Kidney (tissue), 13 donors: ENCODE measurements at regions not wholly inside any gene's neighbourhood (a gene's known extent, or its start where the extent isn't known, plus 50 kb on each side); places are given as distances from the start of the nearest gene placed in this dataset.

Experiments
- DNase-seq, 5 donors: peaks; one replicate each; pipeline ENCODE4 v3.0.0-alpha.2; 2013 to 2020
- FAIRE-seq: peaks from 2 replicates; lab custom pipeline; 2012; peaks lifted over from hg19 to GRCh38; lab: Jason Lieb, UNC
- H3K27ac ChIP-seq, 2 donors: one replicate each; pipeline ENCODE4 v1.7.0; 2013; ENCODE audit warnings: low read depth in 2 of 2, low read length in 2 of 2, inconsistent platforms in 1 of 2
- H3K27me3 ChIP-seq: one replicate; pipeline ENCODE4 v1.7.1; 2013; ENCODE audit warnings: low read length, inconsistent platforms; ENCODE audit not compliant: control insufficient read depth, insufficient read depth
- H3K36me3 ChIP-seq, 3 donors: one replicate each; pipeline versions ENCODE4 v1.7.0 to v1.7.1; 2013; ENCODE audit warnings: low read length in 3 of 3, control low read depth in 1 of 3, inconsistent platforms in 1 of 3; ENCODE audit not compliant: insufficient read depth in 3 of 3, control insufficient read depth in 2 of 3
- H3K4me1 ChIP-seq, 3 donors: one replicate each; pipeline versions ENCODE4 v1.7.0 to v1.7.1; 2013; ENCODE audit warnings: low read length in 3 of 3, inconsistent platforms in 1 of 3, low read depth in 1 of 3; ENCODE audit not compliant: control insufficient read depth in 2 of 3, insufficient read depth in 2 of 3
- H3K4me3 ChIP-seq, 3 donors: one replicate each; pipeline versions ENCODE4 v1.7.0 to v1.8.1; 2013; ENCODE audit warnings: low read length in 3 of 3, control low read depth in 1 of 3, inconsistent platforms in 1 of 3
- H3K9ac ChIP-seq, 3 donors: one replicate each; pipeline versions ENCODE4 v1.7.0 to v1.7.1; 2013; ENCODE audit warnings: low read length in 3 of 3, control low read depth in 1 of 3, inconsistent platforms in 1 of 3
- H3K9me3 ChIP-seq, 3 donors: one replicate each; pipeline versions ENCODE4 v1.7.0 to v1.7.1; 2013; ENCODE audit warnings: low read length in 3 of 3, control low read depth in 1 of 3, inconsistent platforms in 1 of 3; ENCODE audit not compliant: control insufficient read depth in 2 of 3, insufficient read depth in 1 of 3
- CTCF ChIP-seq: IDR thresholded peaks from 3 replicates; pipeline ENCODE4 v1.5.1; 2012; ENCODE audit warnings: mild to moderate bottlenecking, moderate library complexity, borderline replicate concordance; ENCODE audit not compliant: insufficient read depth; ENCODE audit errors: extremely low read depth
- intact Hi-C: fragments of 100-400 bp; cut with DNase I; formaldehyde crosslinking; loops from one replicate; pipeline ENCODE4 v1.11.1; 2022
- donor health status: control.
- donor health status: control.
- donor health status: control.
- donor health status: control.
- donor health status: control.
- donor health status: DM: yes; HTN: yes; CAD: no.
- donor health status: Normal renal cell carcinoma (clear cell type).

- no peaks in the 10 kb centered on the region for H3K36me3 ChIP-seq
- no peak for DNase-seq
- no peak overlapping the region for H3K9ac ChIP-seq
- H3K27me3 ChIP-seq: no peaks in the 10 kb centered on the region
- H3K9me3 ChIP-seq: no peaks in the 10 kb centered on the region
- no peak for FAIRE-seq
- no peaks in the 10 kb centered on the region for H3K4me1 ChIP-seq
- H3K4me3 ChIP-seq: no peak overlapping the region
- H3K27ac ChIP-seq: no peak overlapping the region
- TF ChIP-seq CTCF: no peak
- intact Hi-C loops: no loop called here
Measured at GRCh38 chr3:67737906-67738865, 83.8 kb upstream of the SUCLG2 start.

DNA sequence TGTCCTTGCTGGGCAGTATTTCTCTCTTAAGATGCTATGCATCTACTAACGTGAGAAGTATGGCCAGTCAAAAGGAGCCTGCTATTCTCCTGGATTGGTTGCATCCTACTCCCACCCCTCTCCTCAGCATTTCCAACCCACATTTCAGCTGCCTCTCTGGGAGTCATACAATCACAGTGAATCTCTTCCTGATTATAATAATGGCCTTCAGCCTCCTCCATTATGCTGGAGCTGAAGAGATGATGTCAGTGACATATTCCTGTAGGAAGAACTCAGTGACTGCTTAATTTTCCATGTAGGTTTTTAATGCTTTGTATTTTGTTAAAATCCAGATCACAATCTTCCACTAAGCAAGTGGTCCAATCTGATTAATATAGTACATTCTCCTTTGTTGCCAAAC, 82.7 kb upstream of the SUCLG2 start:
- H3K9ac ChIP-seq: no peak overlapping the region
- no peaks in the 10 kb centered on the region for H3K36me3 ChIP-seq
- H3K9me3 ChIP-seq: no peaks in the 10 kb centered on the region
- intact Hi-C loops: no loop called here
- no peak overlapping the region for H3K27ac ChIP-seq
- no peaks in the 10 kb centered on the region for H3K4me1 ChIP-seq
- FAIRE-seq: no peak
- H3K4me3 ChIP-seq: no peak overlapping the region
- H3K27me3 ChIP-seq: no peaks in the 10 kb centered on the region
- DNase-seq: no peak
- TF ChIP-seq CTCF: no peak

GRCh38 chr3:67733269-67733950, 79.0 kb upstream of the SUCLG2 start:
- intact Hi-C loops: no loop called here
- no peak overlapping the region for H3K27ac ChIP-seq
- no peak overlapping the region for H3K9ac ChIP-seq
- DNase-seq (no peak), FAIRE-seq (no peak)
- H3K9me3 ChIP-seq: no peaks in the 10 kb centered on the region
- H3K27me3 ChIP-seq: no peaks in the 10 kb centered on the region
- H3K36me3 ChIP-seq: no peaks in the 10 kb centered on the region
- H3K4me3 ChIP-seq: no peak overlapping the region
- H3K4me1 ChIP-seq: no peaks in the 10 kb centered on the region
- no peak for TF ChIP-seq CTCF
